ENCODE measurements at regions not wholly inside any gene's neighbourhood (a gene's known extent, or its start where the extent isn't known, plus 50 kb on each side); places are given as distances from the start of the nearest gene placed in this dataset.

- no peak for DNase-seq (ENCODE audit: low read depth)
Measured at GRCh38 chrX:137483554-137483953, 82.4 kb upstream of the ZIC3 start.

DNA sequence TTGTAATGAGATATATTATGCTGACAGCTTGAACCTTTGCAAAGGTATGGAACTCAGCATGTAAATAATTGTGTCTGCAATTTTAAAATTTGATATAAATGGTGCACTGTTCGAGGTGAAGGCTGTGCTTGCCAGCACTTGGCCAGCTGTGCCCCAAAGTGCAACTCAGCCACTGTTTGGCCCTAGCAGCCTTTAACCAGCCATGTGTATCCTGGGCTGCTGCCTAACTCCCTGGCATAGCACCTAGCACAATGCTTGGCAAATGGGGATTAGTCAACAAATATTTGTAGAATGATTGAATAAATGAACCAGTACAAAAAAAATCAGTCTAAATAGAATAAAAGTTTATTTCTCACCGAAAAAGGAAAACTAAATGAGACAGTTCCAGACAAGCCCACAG lies 83.8 kb upstream of the ZIC3 start:
- no peak for DNase-seq (ENCODE audit: low read depth)

- DNase-seq (ENCODE audit: low read depth) = no peak
Measured at GRCh38 chrX:137479386-137479785, 86.5 kb upstream of the ZIC3 start.

- DNase-seq (ENCODE audit: low read depth) = no peak
Measured at GRCh38 chrX:137441711-137442110, 124.2 kb upstream of the ZIC3 start.

DNA sequence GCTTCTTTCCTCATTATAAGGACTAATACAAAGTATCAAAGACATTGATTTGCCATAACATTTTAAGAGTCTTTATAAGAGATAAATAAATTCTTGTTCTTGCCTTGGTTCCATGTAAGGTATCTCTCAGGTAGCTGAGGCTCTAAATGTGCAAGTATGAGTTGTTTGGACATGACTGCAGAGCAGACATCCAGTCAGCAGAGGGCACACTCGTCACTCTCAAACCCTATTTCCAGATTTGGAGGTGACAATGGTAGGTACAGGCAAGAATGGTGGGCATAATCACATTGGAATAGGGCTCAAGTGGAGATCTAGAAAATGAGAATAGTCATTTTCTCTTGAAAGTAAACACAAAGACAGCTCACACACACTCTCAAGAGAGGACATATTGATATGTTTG lies 133.3 kb upstream of the ZIC3 start:
- no peak for DNase-seq (ENCODE audit: low read depth)

- no peak for DNase-seq (ENCODE audit: low read depth)
Measured at GRCh38 chrX:137431693-137432488, 134.0 kb upstream of the ZIC3 start.

DNA sequence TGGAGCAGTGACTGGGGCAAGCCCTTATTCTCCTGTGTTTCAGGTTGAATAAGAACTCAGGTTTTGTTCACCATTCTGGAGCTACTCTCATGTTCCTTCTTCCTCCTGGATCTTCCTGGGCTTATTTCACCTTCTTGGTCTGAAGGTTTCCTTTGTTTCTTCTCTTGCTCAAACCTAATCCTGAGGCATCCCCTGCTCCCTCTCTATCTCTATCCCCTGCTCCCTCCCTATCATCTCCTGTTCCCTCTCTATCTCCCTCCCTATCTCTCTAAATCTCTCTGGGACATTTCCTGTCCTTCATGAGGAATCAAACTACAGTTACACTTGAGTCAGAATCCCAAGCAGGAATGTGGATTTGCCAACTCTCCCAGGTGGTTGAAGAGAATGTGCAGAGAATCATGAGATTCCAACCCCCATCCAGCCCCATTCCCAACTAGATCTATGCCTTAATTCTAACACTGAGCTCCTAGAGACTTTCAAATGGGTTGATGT lies 134.9 kb upstream of the ZIC3 start:
- no peak for DNase-seq (ENCODE audit: low read depth)

GRCh38 chrX:137430301-137430700 lies 135.6 kb upstream of the ZIC3 start:
- DNase-seq (ENCODE audit: low read depth) = no peak

DNA sequence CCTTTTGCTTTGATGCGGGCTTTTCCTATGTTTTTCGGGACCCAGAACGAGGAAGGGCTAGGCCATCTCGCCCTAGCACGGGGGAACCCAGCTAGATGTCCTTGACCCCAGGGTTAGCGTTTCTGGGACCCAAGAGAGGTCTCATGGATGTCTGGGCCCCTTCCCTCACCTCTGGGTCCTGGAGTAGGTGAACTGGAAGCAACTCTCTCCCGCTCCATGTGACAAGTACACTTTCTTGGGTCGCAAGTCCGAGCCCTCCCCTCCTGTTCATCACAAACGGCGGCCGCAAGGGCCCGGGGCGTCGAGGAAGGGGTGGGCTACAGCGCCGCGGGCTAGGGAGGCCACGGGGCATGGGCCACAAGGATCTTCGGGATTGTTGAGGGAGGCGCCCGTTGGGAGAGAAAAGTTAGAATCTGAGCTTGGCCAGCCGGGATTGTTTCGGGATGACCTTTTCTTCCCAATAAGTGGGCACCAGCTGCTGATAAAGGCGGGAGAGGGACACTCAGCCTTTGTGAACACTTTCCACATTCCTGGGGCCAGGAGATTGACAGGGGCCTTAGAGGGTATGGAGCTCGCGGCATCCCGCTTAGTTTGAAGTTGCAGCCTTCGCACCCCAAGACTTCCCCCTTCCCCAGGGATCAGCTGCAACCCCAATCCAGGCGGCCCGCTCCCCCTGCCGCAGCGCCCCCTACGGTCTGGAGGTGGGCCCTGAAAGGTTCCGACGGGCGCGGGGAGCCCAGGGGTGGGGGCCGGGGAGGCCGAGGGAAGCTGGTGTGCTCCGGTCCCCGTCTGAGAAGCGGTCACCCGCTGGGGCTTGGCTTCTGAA lies 136.9 kb upstream of the ZIC3 start:
- no peak for DNase-seq (ENCODE audit: low read depth)

DNA sequence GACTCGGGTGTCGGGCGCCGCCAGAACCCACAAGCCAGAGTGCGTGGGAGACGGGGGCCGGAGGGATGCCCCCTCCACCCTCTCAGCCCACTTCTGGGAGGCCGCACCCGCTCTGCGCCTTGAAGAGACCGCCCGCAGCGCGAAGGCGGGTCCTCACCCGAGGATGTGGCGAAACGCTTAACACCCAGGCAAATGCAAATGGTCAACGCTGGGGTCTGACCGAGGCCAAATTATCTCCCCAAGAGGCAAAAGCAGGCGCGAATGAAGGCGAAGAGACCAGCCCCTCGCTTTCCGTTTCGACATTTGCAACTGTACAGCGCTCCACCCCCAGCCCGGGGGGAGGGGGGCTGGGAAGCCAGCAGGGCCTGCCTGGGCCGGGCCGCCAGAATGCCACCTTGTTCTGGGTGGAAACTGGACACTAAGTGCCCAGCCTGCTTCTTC lies 137.7 kb upstream of the ZIC3 start:
- no peak for DNase-seq (ENCODE audit: low read depth)

DNA sequence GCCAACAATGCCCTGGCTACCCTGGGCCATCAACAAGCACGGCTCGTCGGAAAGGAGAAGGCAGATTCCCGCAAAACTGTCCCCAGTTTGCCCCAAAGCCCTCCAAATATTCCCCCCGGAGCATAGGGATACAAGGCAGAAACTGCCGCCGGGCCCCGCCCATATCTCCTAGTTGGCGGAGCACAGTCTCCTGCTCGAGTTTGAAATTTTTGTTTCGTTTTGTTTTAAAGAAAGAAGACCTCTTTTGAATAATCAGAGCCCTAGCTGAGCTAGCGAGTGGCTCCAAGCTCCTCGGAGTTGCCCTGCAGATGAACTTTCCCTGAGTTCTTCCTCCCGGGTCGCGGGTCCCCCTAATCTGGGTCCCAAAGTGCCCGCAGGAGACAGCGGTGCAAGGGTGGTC lies 138.1 kb upstream of the ZIC3 start:
- DNase-seq (ENCODE audit: low read depth) = no peak

DNA sequence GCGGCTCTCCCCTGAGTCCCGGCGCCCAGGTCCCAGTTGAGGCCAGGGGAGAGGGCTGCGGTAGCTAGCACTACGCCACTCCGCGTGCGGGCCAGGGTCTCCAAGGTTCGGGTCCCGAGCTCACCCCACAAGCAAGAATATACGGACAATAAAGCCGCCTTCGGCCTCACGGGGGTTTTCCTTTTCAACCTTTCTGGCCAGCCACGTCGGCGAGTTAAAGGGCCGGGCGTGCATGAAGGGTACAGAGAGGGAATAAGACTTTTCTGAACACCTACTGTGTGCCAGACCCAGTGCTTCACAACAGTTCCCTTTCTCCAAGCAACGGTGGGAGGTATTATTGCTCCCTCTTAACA lies 138.5 kb upstream of the ZIC3 start:
- no peak for DNase-seq (ENCODE audit: low read depth)

- DNase-seq (ENCODE audit: low read depth) = no peak
Measured at GRCh38 chrX:137426695-137427425, 139.1 kb upstream of the ZIC3 start.

- DNase-seq (ENCODE audit: low read depth) = no peak
Measured at GRCh38 chrX:137425986-137426385, 139.9 kb upstream of the ZIC3 start.

DNA sequence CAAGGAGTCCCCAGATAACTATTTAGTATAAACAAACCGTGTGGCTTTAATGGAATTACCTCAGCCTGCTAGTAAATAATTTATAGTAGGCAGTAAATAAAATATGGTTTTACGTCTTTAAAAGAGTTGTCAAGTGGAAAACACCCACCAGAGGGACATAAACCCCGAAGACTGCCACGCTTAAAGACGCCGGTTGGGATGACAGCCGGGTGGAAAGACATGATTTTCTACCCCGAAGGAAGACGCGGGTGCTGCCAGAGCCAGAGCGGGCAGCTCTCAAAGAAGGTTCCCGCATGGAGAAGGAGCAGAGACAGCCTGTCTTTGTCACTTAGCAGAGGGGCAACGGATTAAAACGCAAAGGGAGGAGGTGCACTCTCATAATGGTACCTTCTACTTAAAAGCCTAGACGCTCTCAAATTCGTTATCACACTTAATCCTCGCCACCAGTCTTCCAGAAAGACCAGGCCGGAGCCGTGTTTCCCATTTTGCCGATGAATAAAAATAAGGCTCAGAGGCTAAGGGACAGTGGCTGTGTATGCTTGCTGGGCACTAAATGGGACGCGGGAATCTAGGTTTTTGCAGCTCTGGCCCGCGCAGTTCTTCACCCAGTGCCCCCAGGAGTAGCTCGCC lies 140.5 kb upstream of the ZIC3 start:
- DNase-seq (ENCODE audit: low read depth) = no peak

GRCh38 chrX:137424679-137425078 lies 141.2 kb upstream of the ZIC3 start:
- DNase-seq (ENCODE audit: low read depth) = no peak

GRCh38 chrX:137423241-137423640 lies 142.7 kb upstream of the ZIC3 start:
- DNase-seq (ENCODE audit: low read depth) = no peak

- DNase-seq (ENCODE audit: low read depth) = no peak
Measured at GRCh38 chrX:137418086-137418485, 147.8 kb upstream of the ZIC3 start.

DNA sequence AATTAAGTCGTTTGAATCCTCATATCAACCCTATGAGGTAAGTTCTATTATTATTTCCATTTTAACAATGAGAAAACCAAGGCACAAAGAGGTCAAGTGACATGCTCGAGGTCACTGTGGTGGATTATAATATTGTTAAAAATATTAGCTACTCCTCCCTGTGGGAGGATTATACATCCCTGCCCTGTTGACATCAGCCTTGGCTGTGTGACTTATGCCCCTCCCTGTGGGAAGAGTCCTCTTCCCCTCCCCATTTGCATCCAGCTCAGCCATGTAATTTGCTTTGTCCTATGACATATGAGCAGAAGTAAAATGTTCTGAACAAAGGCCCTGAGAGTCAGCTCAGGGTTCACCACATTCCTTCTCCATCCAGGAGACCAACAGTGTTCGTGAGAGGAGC lies 152.7 kb upstream of the ZIC3 start:
- no peak for DNase-seq (ENCODE audit: low read depth)

GRCh38 chrX:137405449-137406140 lies 160.3 kb upstream of the ZIC3 start:
- DNase-seq (ENCODE audit: low read depth) = no peak

GRCh38 chrX:137401092-137401491 lies 164.8 kb upstream of the ZIC3 start:
- DNase-seq (ENCODE audit: low read depth) = no peak
